ENCODE measurements at regions not wholly inside any gene's neighbourhood (a gene's known extent, or its start where the extent isn't known, plus 50 kb on each side); places are given as distances from the start of the nearest gene placed in this dataset.

GRCh38 chr2:18500333-18500732, 60.1 kb downstream of the RDH14 start:
- Histone ChIP-seq H3K27me3 (replicated peaks in 1 of 2; ENCODE audit: control insufficient read depth in 2 of 2, insufficient read depth in 2 of 2, low read length in 1 of 2) (no peaks in the 10 kb centered on the region; a peak in 1 of 4 replicates), H3K79me2 (ENCODE audit: control insufficient read depth, insufficient read depth, low read length) (no peaks in the 10 kb centered on the region), H3K36me3 (ENCODE audit: control insufficient read depth in 2 of 2, insufficient read depth in 2 of 2, low read length in 1 of 2) (no peaks in the 10 kb centered on the region), H3K27ac (ENCODE audit: control insufficient read depth, insufficient read depth) (no peak overlapping the region), H3K4me1 (ENCODE audit: control insufficient read depth, insufficient read depth, low read length) (no peaks in the 10 kb centered on the region), H3K4me2 (ENCODE audit: control insufficient read depth, insufficient read depth) (no peak overlapping the region), H2AFZ (ENCODE audit: control insufficient read depth, low read depth, low read length) (no peak overlapping the region), H4K20me1 (ENCODE audit: control insufficient read depth, insufficient read depth) (no peaks in the 10 kb centered on the region), H3K4me3 (no peak overlapping the region), H3K9me3 (replicated peaks; ENCODE audit: control insufficient read depth, insufficient read depth, low read length) (no peaks in the 10 kb centered on the region), H3K9ac (ENCODE audit: control insufficient read depth, insufficient read depth, low read length) (no peak overlapping the region)
- SMC1A ChIA-PET (ENCODE audit: uncharacterized antibody, unreplicated experiment): interaction anchor here (0.7 to 1.4 kb wide), 3 partner anchors 12 to 467 kb away, joined by 3 to 4 read pairs (median 3); no protein-coding TSS in a partner anchor
- ATAC-seq (no peak), FAIRE-seq (no peak), DNase-seq (ENCODE audit: low read depth, low spot score) (no peak)
- no TSS peak for BruUV-seq (replicated peaks)
- intact Hi-C loops (cut with micrococcal nuclease; ENCODE audit: unreplicated experiment): no loop called here
- TF ChIP-seq SMAD1 (IDR thresholded peaks at IDR 0.05; ENCODE audit: low read depth, partially characterized antibody): no peak
- TF ChIP-seq FOS (IDR thresholded peaks at IDR 0.05; ENCODE audit: borderline replicate concordance, extremely low read depth, insufficient read length): no peak
- no peak for TF ChIP-seq TCF12 (IDR thresholded peaks at IDR 0.05; ENCODE audit: low read depth, low read length)
- TF ChIP-seq LARP7 (IDR thresholded peaks at IDR 0.05): no peak
- TF ChIP-seq BCL3 (IDR thresholded peaks at IDR 0.05; ENCODE audit: borderline replicate concordance, insufficient read depth, low read depth, low read length, poor library complexity, severe bottlenecking): no peak
- TF ChIP-seq GATAD2B (conservative IDR thresholded peaks at IDR 0.05; ENCODE audit: low read depth): no peak
- TF ChIP-seq SPI1 (IDR thresholded peaks at IDR 0.05; ENCODE audit: borderline replicate concordance, insufficient read depth, low read depth, low read length): no peak
- CTCF ChIA-PET: interaction anchor here (1.0 kb wide), 1 partner anchor 34 kb away, joined by 3 read pairs; no protein-coding TSS in a partner anchor
- RAD21 ChIA-PET (ENCODE audit: unreplicated experiment): no interaction called here
- in situ Hi-C loops (cut with MboI): no loop called here
- WGBS (ENCODE audit: insufficient coverage, insufficient replicate concordance, low lambda C conversion rate, missing lambda C conversion rate): 12% methylated on average over 4 of the region's 4 CpGs
- POLR2A ChIA-PET: no interaction called here

GRCh38 chr2:18498531-18498930, 61.9 kb downstream of the RDH14 start:
- intact Hi-C loops (cut with micrococcal nuclease; ENCODE audit: unreplicated experiment): no loop called here
- ChIA-PET RAD21 (ENCODE audit: unreplicated experiment) (interaction anchor here (0.6 kb wide), 1 partner anchor 19 kb away, joined by 4 read pairs; no protein-coding TSS in a partner anchor), SMC1A (ENCODE audit: uncharacterized antibody, unreplicated experiment) (no interaction called here), CTCF (interaction anchor here (1.0 to 1.1 kb wide), 4 partner anchors 20 to 193 kb away, joined by 3 read pairs; no protein-coding TSS in a partner anchor), POLR2A (no interaction called here)
- no peaks in the 10 kb centered on the region for H4K20me1 ChIP-seq (ENCODE audit: control insufficient read depth, insufficient read depth)
- H3K4me2 ChIP-seq (ENCODE audit: control insufficient read depth, insufficient read depth): no peak overlapping the region
- in situ Hi-C loops (cut with MboI): no loop called here
- H3K27me3 ChIP-seq (replicated peaks in 1 of 2; ENCODE audit: control insufficient read depth in 2 of 2, insufficient read depth in 2 of 2, low read length in 1 of 2): no peaks in the 10 kb centered on the region; a peak in 1 of 4 replicates
- H3K4me3 ChIP-seq: no peak overlapping the region
- H2AFZ ChIP-seq (ENCODE audit: control insufficient read depth, low read depth, low read length): no peak overlapping the region
- H3K9ac ChIP-seq (ENCODE audit: control insufficient read depth, insufficient read depth, low read length): no peak overlapping the region
- no peaks in the 10 kb centered on the region for H3K36me3 ChIP-seq (ENCODE audit: control insufficient read depth in 2 of 2, insufficient read depth in 2 of 2, low read length in 1 of 2)
- FAIRE-seq (no peak), DNase-seq (ENCODE audit: low read depth, low spot score) (no peak), ATAC-seq (no peak)
- H3K4me1 ChIP-seq (ENCODE audit: control insufficient read depth, insufficient read depth, low read length): no peaks in the 10 kb centered on the region
- no peak overlapping the region for H3K27ac ChIP-seq (ENCODE audit: control insufficient read depth, insufficient read depth)
- BruUV-seq (replicated peaks): no TSS peak
- H3K79me2 ChIP-seq (ENCODE audit: control insufficient read depth, insufficient read depth, low read length): no peaks in the 10 kb centered on the region
- no peaks in the 10 kb centered on the region for H3K9me3 ChIP-seq (replicated peaks; ENCODE audit: control insufficient read depth, insufficient read depth, low read length)
- TF ChIP-seq TCF7 (IDR thresholded peaks at IDR 0.05; ENCODE audit: borderline replicate concordance): no peak
- TF ChIP-seq RAD21 (IDR thresholded peaks at IDR 0.05; ENCODE audit: insufficient read depth, low read depth, low read length): no peak
- TF ChIP-seq CTCF (IDR thresholded peaks at IDR 0.05 in 2 of 3, conservative IDR thresholded peaks at IDR 0.05 in 1 of 3; ENCODE audit: control insufficient read depth in 2 of 3, extremely low read depth in 1 of 3, insufficient read depth in 1 of 3, low read depth in 3 of 3, low read length in 3 of 3): no peak
- TF ChIP-seq CREB1 (IDR thresholded peaks at IDR 0.05; ENCODE audit: low read depth): no peak
